ENCODE measurements at regions not wholly inside any gene's neighbourhood (a gene's known extent, or its start where the extent isn't known, plus 50 kb on each side); places are given as distances from the start of the nearest gene placed in this dataset.

DNA sequence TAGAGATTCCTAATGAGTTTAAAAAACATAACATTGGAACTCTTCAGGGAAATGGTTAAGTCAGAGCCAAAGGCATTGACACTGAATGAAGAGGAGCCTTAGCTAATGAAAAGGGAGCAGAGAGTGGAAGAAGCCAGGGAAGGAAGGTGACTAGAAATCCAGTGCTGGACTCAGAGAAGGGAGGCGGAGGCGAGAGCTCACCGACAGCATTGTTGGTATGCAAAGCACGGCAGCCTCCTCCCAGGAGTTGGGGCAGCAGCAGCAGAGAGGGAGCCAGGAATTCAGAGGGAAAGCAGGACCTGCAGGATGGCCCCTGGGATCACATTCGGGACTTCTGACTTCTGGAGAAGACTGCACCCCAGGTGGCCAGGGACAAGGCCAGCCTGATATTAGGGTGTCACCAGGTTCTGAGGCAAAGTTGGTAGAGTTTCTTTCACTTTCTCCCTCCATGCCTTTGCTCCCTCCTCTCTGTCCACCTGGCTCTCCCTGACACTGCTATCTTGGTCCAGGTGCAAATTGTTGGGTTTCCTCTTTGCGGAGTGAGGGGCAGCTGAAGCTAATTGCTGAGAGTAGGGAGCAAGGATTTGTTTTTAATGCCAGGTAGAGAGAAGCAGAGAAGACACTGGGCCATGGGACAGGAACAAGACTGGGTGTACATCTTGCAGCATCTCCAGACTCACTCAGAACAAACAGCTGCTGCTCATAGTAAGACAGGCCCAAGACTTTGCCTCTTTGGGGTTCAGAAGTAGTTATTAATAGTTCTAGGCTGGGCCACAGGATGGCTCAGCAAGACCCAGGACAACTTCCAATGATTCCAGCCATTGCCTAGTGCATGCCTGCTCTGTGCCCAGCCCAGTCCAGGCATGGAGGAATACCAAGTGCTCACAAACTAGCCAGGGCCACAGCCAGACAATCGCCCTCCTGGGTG is 157.9 kb downstream of the TLE3 start:
- no peak for TF ChIP-seq RNF2 (IDR thresholded peaks at IDR 0.05; ENCODE audit: borderline replicate concordance, low read depth)
- TF ChIP-seq POLR2A (IDR thresholded peaks at IDR 0.05; ENCODE audit: low read length): no peak
- TF ChIP-seq, protein P1, sequence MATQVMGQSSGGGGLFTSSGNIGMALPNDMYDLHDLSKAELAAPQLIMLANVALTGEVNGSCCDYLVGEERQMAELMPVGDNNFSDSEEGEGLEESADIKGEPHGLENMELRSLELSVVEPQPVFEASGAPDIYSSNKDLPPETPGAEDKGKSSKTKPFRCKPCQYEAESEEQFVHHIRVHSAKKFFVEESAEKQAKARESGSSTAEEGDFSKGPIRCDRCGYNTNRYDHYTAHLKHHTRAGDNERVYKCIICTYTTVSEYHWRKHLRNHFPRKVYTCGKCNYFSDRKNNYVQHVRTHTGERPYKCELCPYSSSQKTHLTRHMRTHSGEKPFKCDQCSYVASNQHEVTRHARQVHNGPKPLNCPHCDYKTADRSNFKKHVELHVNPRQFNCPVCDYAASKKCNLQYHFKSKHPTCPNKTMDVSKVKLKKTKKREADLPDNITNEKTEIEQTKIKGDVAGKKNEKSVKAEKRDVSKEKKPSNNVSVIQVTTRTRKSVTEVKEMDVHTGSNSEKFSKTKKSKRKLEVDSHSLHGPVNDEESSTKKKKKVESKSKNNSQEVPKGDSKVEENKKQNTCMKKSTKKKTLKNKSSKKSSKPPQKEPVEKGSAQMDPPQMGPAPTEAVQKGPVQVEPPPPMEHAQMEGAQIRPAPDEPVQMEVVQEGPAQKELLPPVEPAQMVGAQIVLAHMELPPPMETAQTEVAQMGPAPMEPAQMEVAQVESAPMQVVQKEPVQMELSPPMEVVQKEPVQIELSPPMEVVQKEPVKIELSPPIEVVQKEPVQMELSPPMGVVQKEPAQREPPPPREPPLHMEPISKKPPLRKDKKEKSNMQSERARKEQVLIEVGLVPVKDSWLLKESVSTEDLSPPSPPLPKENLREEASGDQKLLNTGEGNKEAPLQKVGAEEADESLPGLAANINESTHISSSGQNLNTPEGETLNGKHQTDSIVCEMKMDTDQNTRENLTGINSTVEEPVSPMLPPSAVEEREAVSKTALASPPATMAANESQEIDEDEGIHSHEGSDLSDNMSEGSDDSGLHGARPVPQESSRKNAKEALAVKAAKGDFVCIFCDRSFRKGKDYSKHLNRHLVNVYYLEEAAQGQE (IDR thresholded peaks at IDR 0.05): no peak
